ENCODE measurements at regions not wholly inside any gene's neighbourhood (a gene's known extent, or its start where the extent isn't known, plus 50 kb on each side); places are given as distances from the start of the nearest gene placed in this dataset.
A peak's percentile ranks its signal among the peaks of the same experiment; 100 is the strongest.

- no peaks in the 10 kb centered on the region for H3K79me2 ChIP-seq (ENCODE audit: low read length)
- H3K9me3 ChIP-seq (ENCODE audit: low read length): no peaks in the 10 kb centered on the region
- H3K4me3 ChIP-seq (ENCODE audit: low read length): no peak overlapping the region
- peaks cover 12% of the 10 kb centered on the region for H3F3A ChIP-seq (ENCODE audit: low read length, unreplicated experiment)
- intact Hi-C loops (cut with micrococcal nuclease): loop anchor here (5.0 to 10.0 kb wide), 3 partner anchors 217 to 1199 kb away; no protein-coding TSS in a partner anchor
- no peaks in the 10 kb centered on the region for H4K20me1 ChIP-seq (ENCODE audit: low read length)
- ChIA-PET CTCF (no interaction called here), POLR2A (ENCODE audit: unreplicated experiment) (interaction anchor here (0.6 kb wide), 1 partner anchor 439 kb away, joined by 3 read pairs; no protein-coding TSS in a partner anchor)
- no peaks in the 10 kb centered on the region for H3K36me3 ChIP-seq (ENCODE audit: low read depth, low read length)
- TF ChIP-seq EZH2 (IDR thresholded peaks at IDR 0.05; ENCODE audit: low read length, unreplicated experiment): no peak
- TF ChIP-seq EZH2phosphoT487 (IDR thresholded peaks at IDR 0.05; ENCODE audit: borderline replicate concordance, low read length): no peak
- TF ChIP-seq, protein P1, sequence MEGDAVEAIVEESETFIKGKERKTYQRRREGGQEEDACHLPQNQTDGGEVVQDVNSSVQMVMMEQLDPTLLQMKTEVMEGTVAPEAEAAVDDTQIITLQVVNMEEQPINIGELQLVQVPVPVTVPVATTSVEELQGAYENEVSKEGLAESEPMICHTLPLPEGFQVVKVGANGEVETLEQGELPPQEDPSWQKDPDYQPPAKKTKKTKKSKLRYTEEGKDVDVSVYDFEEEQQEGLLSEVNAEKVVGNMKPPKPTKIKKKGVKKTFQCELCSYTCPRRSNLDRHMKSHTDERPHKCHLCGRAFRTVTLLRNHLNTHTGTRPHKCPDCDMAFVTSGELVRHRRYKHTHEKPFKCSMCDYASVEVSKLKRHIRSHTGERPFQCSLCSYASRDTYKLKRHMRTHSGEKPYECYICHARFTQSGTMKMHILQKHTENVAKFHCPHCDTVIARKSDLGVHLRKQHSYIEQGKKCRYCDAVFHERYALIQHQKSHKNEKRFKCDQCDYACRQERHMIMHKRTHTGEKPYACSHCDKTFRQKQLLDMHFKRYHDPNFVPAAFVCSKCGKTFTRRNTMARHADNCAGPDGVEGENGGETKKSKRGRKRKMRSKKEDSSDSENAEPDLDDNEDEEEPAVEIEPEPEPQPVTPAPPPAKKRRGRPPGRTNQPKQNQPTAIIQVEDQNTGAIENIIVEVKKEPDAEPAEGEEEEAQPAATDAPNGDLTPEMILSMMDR (conservative IDR thresholded peaks at IDR 0.05; ENCODE audit: low read depth, low read length): no peak
- DNase-seq (no peak), ATAC-seq (no peak)
- no TSS peak for BruUV-seq (replicated peaks)
- no peak overlapping the region for H3K4me2 ChIP-seq (ENCODE audit: low read length)
- H3K9me2 ChIP-seq (replicated peaks; ENCODE audit: low read length): no peaks in the 10 kb centered on the region
- peaks cover 20% of the 10 kb centered on the region for H3K4me1 ChIP-seq (ENCODE audit: insufficient read depth, low read length)
- no peaks in the 10 kb centered on the region for H3K27me3 ChIP-seq (ENCODE audit: low read length)
- H2AFZ ChIP-seq (ENCODE audit: low read length): no peak overlapping the region
- H3K9ac ChIP-seq (ENCODE audit: low read length): no peak overlapping the region
- H3K27ac ChIP-seq (ENCODE audit: low read length): no peak overlapping the region
These were observed 203.1 kb upstream of the NUDT6 start for GRCh38 chr4:123125477-123125876.

DNA sequence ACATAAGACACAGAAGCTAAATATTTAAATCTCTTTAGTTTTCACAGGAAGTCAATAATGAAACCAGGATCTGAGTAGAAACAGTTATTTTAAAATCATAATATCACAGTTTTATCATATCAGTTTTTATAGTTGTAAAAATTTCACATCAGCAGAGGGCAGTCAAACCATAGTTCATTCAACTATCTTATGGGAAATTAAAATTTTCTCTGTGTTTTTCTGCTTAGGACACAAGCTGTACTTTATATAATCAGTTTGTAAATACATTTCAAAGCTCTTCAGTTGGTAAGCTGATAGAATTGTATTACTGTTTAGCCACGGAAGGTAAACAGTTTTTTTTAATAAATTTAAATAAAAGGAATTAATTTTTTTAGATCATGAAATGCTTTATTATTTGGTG, 204.8 kb upstream of the NUDT6 start:
- no TSS peak for BruUV-seq (replicated peaks)
- no peak overlapping the region for H3K4me2 ChIP-seq (ENCODE audit: low read length)
- POLR2A ChIA-PET (ENCODE audit: unreplicated experiment): no interaction called here

GRCh38 chr4:123127875-123128274, 205.5 kb upstream of the NUDT6 start:
- no peak for TF ChIP-seq EZH2phosphoT487 (IDR thresholded peaks at IDR 0.05; ENCODE audit: borderline replicate concordance, low read length)
- TF ChIP-seq, protein P1 (conservative IDR thresholded peaks at IDR 0.05; ENCODE audit: low read depth, low read length): no peak
- TF ChIP-seq EZH2 (IDR thresholded peaks at IDR 0.05; ENCODE audit: low read length, unreplicated experiment): no peak
- H3K27me3 ChIP-seq (ENCODE audit: low read length): no peaks in the 10 kb centered on the region
- H2AFZ ChIP-seq (ENCODE audit: low read length): no peak overlapping the region
- ATAC-seq: no peak
- no peak overlapping the region for H3K27ac ChIP-seq (ENCODE audit: low read length)
- no peaks in the 10 kb centered on the region for H3K79me2 ChIP-seq (ENCODE audit: low read length)
- H3K9ac ChIP-seq (ENCODE audit: low read length): no peak overlapping the region
- no peak overlapping the region for H3K4me3 ChIP-seq (ENCODE audit: low read length)
- H3K9me2 ChIP-seq (replicated peaks; ENCODE audit: low read length): no peaks in the 10 kb centered on the region
- DNase-seq: no peak
- H3K36me3 ChIP-seq (ENCODE audit: low read depth, low read length): no peaks in the 10 kb centered on the region
- H3K9me3 ChIP-seq (ENCODE audit: low read length): no peaks in the 10 kb centered on the region
- ChIA-PET CTCF (no interaction called here), POLR2A (ENCODE audit: unreplicated experiment) (no interaction called here)
- H4K20me1 ChIP-seq (ENCODE audit: low read length): no peaks in the 10 kb centered on the region
- H3K4me1 ChIP-seq (ENCODE audit: insufficient read depth, low read length): peaks cover under 1% of the 10 kb centered on the region; the same call in 1 of the 2 replicates
- H3F3A ChIP-seq (ENCODE audit: low read length, unreplicated experiment): no peaks in the 10 kb centered on the region
- intact Hi-C loops (cut with micrococcal nuclease): loop anchor here (1.0 to 10.0 kb wide), 6 partner anchors 25 to 1197 kb away; partner anchors contain the start of gene SPRY1
- BruUV-seq (replicated peaks): no TSS peak
- no peak overlapping the region for H3K4me2 ChIP-seq (ENCODE audit: low read length)

More for the DNA sequence above, 204.8 kb upstream of the NUDT6 start:
- no peaks in the 10 kb centered on the region for H3K79me2 ChIP-seq (ENCODE audit: low read length)
- CTCF ChIA-PET: no interaction called here
- DNase-seq: peak; percentile 37
- H3K9me2 ChIP-seq (replicated peaks; ENCODE audit: low read length): no peaks in the 10 kb centered on the region
- TF ChIP-seq, protein P1 (conservative IDR thresholded peaks at IDR 0.05; ENCODE audit: low read depth, low read length): peak; percentile 54
- TF ChIP-seq EZH2phosphoT487 (IDR thresholded peaks at IDR 0.05; ENCODE audit: borderline replicate concordance, low read length): no peak
- H3K9ac ChIP-seq (ENCODE audit: low read length): no peak overlapping the region
- no peaks in the 10 kb centered on the region for H3K9me3 ChIP-seq (ENCODE audit: low read length)
- intact Hi-C loops (cut with micrococcal nuclease): loop anchor here (1.0 to 10.0 kb wide), 6 partner anchors 24 to 1198 kb away; partner anchors contain the start of gene SPRY1
- H3K4me1 ChIP-seq (ENCODE audit: insufficient read depth, low read length): peaks cover 7% of the 10 kb centered on the region
- H4K20me1 ChIP-seq (ENCODE audit: low read length): no peaks in the 10 kb centered on the region
- H3F3A ChIP-seq (ENCODE audit: low read length, unreplicated experiment): no peaks in the 10 kb centered on the region
- H3K4me3 ChIP-seq (ENCODE audit: low read length): no peak overlapping the region
- no peak overlapping the region for H2AFZ ChIP-seq (ENCODE audit: low read length)
- no peak overlapping the region for H3K27ac ChIP-seq (ENCODE audit: low read length)
- ATAC-seq: no peak
- no peaks in the 10 kb centered on the region for H3K27me3 ChIP-seq (ENCODE audit: low read length)
- no peaks in the 10 kb centered on the region for H3K36me3 ChIP-seq (ENCODE audit: low read depth, low read length)
